Activated naive CD8-positive, alpha-beta T cell treated with anti-CD3 and anti-CD28 coated beads, Interleukin-2, amount 10 ng/mL, durations not matched to agents 7 days and 5 days (primary cell): ENCODE measurements at regions not wholly inside any gene's neighbourhood (a gene's known extent, or its start where the extent isn't known, plus 50 kb on each side); places are given as distances from the start of the nearest gene placed in this dataset.
"Not testable (repeated sequence)": the region's sequence is repeated elsewhere in the genome, so short reads cannot be mapped to it uniquely, and the experiment has no call there.

Source experiments
- ATAC-seq: fragments of 150-1000 bp; cut with Tn5 transposase; one replicate; pipeline ENCODE4 v1.10.0; 2021; ENCODE audit warnings: low read depth, moderate library complexity
- POLR2A ChIA-PET: fragments of 350-600 bp; sonication (Branson Sonifier 250); formaldehyde crosslinking; loops from one replicate; lab custom pipeline; 2021; ENCODE audit warnings: antibody characterized with exemption; lab: Charles Lee
- DNase-seq: peaks from one replicate; pipeline ENCODE4 v3.0.0; 2021
- H3K27ac Mint-ChIP-seq: one replicate; pipeline ENCODE4 v1.8.0; 2022; ENCODE audit warnings: mild to moderate bottlenecking, mixed read lengths
- H3K27me3 Mint-ChIP-seq: one replicate; pipeline ENCODE4 v1.8.0; 2022; ENCODE audit warnings: mild to moderate bottlenecking, moderate library complexity, mixed read lengths
- H3K36me3 Mint-ChIP-seq: one replicate; pipeline ENCODE4 v1.8.0; 2021; ENCODE audit warnings: mild to moderate bottlenecking, mixed read lengths
- H3K4me1 Mint-ChIP-seq: one replicate; pipeline ENCODE4 v1.8.0; 2021; ENCODE audit warnings: mixed read lengths
- H3K4me3 Mint-ChIP-seq: one replicate; pipeline ENCODE4 v1.8.0; 2022; ENCODE audit warnings: mild to moderate bottlenecking, moderate library complexity, mixed read lengths
- H3K9me3 Mint-ChIP-seq: one replicate; pipeline ENCODE4 v1.8.0; 2021; ENCODE audit warnings: mixed read lengths

- POLR2A ChIA-PET: no interaction called here
Observed at GRCh38 chr1:118828038-118828437, 160.1 kb downstream of the TBX15 start.

GRCh38 chr1:118827636-118828035, 160.5 kb downstream of the TBX15 start:
- DNase-seq (no peak), ATAC-seq (no peak)
- Mint-ChIP-seq H3K27me3 (no peaks in the 10 kb centered on the region), H3K9me3 (peaks cover 9% of the 10 kb centered on the region), H3K36me3 (no peaks in the 10 kb centered on the region), H3K4me3 (no peak overlapping the region), H3K27ac (no peak overlapping the region), H3K4me1 (no peaks in the 10 kb centered on the region)
- POLR2A ChIA-PET: no interaction called here

More at GRCh38 chr1:118828038-118828437, 160.1 kb downstream of the TBX15 start:
- H3K27ac Mint-ChIP-seq: no peak overlapping the region
- H3K9me3 Mint-ChIP-seq: peaks cover 9% of the 10 kb centered on the region
- no peaks in the 10 kb centered on the region for H3K27me3 Mint-ChIP-seq
- H3K4me3 Mint-ChIP-seq: no peak overlapping the region
- no peaks in the 10 kb centered on the region for H3K4me1 Mint-ChIP-seq
- ATAC-seq (no peak), DNase-seq (no peak)
- H3K36me3 Mint-ChIP-seq: no peaks in the 10 kb centered on the region

- Mint-ChIP-seq H3K4me3 (no peak overlapping the region), H3K27ac (no peak overlapping the region), H3K36me3 (no peaks in the 10 kb centered on the region), H3K27me3 (no peaks in the 10 kb centered on the region), H3K9me3 (peaks cover 7% of the 10 kb centered on the region), H3K4me1 (no peaks in the 10 kb centered on the region)
- DNase-seq (no peak), ATAC-seq (no peak)
- POLR2A ChIA-PET: no interaction called here
Observed at GRCh38 chr1:118827207-118827606, 160.9 kb downstream of the TBX15 start.

GRCh38 chr1:118826669-118827068, 161.5 kb downstream of the TBX15 start:
- no peak overlapping the region for H3K4me3 Mint-ChIP-seq
- no peak for DNase-seq
- no peak for ATAC-seq
- no peaks in the 10 kb centered on the region for H3K27me3 Mint-ChIP-seq
- POLR2A ChIA-PET: no interaction called here
- no peaks in the 10 kb centered on the region for H3K4me1 Mint-ChIP-seq
- no peaks in the 10 kb centered on the region for H3K36me3 Mint-ChIP-seq
- peaks cover 7% of the 10 kb centered on the region for H3K9me3 Mint-ChIP-seq
- no peak overlapping the region for H3K27ac Mint-ChIP-seq

- ATAC-seq: no peak
- Mint-ChIP-seq H3K27me3 (no peaks in the 10 kb centered on the region), H3K4me1 (no peaks in the 10 kb centered on the region), H3K27ac (no peak overlapping the region), H3K36me3 (no peaks in the 10 kb centered on the region), H3K9me3 (peaks cover 5% of the 10 kb centered on the region), H3K4me3 (no peak overlapping the region)
- DNase-seq: no peak
- POLR2A ChIA-PET: no interaction called here
Observed at GRCh38 chr1:118825619-118826018, 162.5 kb downstream of the TBX15 start.

GRCh38 chr1:118821801-118822200, 166.3 kb downstream of the TBX15 start:
- H3K4me3 Mint-ChIP-seq: no peak overlapping the region
- H3K9me3 Mint-ChIP-seq: peaks cover 1% of the 10 kb centered on the region
- ATAC-seq (no peak), DNase-seq (no peak)
- no peaks in the 10 kb centered on the region for H3K27me3 Mint-ChIP-seq
- no peaks in the 10 kb centered on the region for H3K4me1 Mint-ChIP-seq
- H3K36me3 Mint-ChIP-seq: no peaks in the 10 kb centered on the region
- POLR2A ChIA-PET: no interaction called here
- no peak overlapping the region for H3K27ac Mint-ChIP-seq

- no peak overlapping the region for H3K27ac Mint-ChIP-seq
Observed at GRCh38 chr1:118820864-118821263, 167.3 kb downstream of the TBX15 start.

GRCh38 chr1:118815909-118816308, 172.2 kb downstream of the TBX15 start:
- no peaks in the 10 kb centered on the region for H3K4me1 Mint-ChIP-seq
- POLR2A ChIA-PET: no interaction called here
- H3K27ac Mint-ChIP-seq: no peak overlapping the region
- no peaks in the 10 kb centered on the region for H3K27me3 Mint-ChIP-seq
- DNase-seq (no peak), ATAC-seq (no peak)
- H3K4me3 Mint-ChIP-seq: no peak overlapping the region
- H3K36me3 Mint-ChIP-seq: no peaks in the 10 kb centered on the region
- H3K9me3 Mint-ChIP-seq: peaks cover 9% of the 10 kb centered on the region

More at GRCh38 chr1:118820864-118821263, 167.3 kb downstream of the TBX15 start:
- Mint-ChIP-seq H3K4me3 (no peak overlapping the region), H3K9me3 (peaks cover 1% of the 10 kb centered on the region), H3K27me3 (no peaks in the 10 kb centered on the region), H3K36me3 (no peaks in the 10 kb centered on the region), H3K4me1 (no peaks in the 10 kb centered on the region)
- ATAC-seq (no peak), DNase-seq (no peak)
- POLR2A ChIA-PET: no interaction called here

- Mint-ChIP-seq H3K9me3 (peaks cover 14% of the 10 kb centered on the region), H3K27me3 (no peaks in the 10 kb centered on the region), H3K27ac (no peak overlapping the region), H3K4me1 (no peaks in the 10 kb centered on the region), H3K36me3 (no peaks in the 10 kb centered on the region), H3K4me3 (no peak overlapping the region)
- ATAC-seq: no peak
- POLR2A ChIA-PET: no interaction called here
- DNase-seq: no peak
Observed at GRCh38 chr1:118812555-118812954, 175.6 kb downstream of the TBX15 start.

GRCh38 chr1:118811156-118811555, 177.0 kb downstream of the TBX15 start:
- no peak for DNase-seq
- POLR2A ChIA-PET: no interaction called here
- Mint-ChIP-seq H3K4me3 (no peak overlapping the region), H3K27me3 (no peaks in the 10 kb centered on the region), H3K27ac (no peak overlapping the region), H3K4me1 (no peaks in the 10 kb centered on the region), H3K9me3 (peaks cover 14% of the 10 kb centered on the region), H3K36me3 (no peaks in the 10 kb centered on the region)
- ATAC-seq: no peak

- H3K4me3 Mint-ChIP-seq: no peak overlapping the region
- H3K27ac Mint-ChIP-seq: no peak overlapping the region
- H3K36me3 Mint-ChIP-seq: no peaks in the 10 kb centered on the region
- H3K4me1 Mint-ChIP-seq: no peaks in the 10 kb centered on the region
- POLR2A ChIA-PET: no interaction called here
- H3K27me3 Mint-ChIP-seq: no peaks in the 10 kb centered on the region
- no peak for DNase-seq
- peaks cover 11% of the 10 kb centered on the region for H3K9me3 Mint-ChIP-seq
- no peak for ATAC-seq
Observed at GRCh38 chr1:118809586-118809985, 178.6 kb downstream of the TBX15 start.

- H3K9me3 Mint-ChIP-seq, H3K4me3 Mint-ChIP-seq, POLR2A ChIA-PET, H3K27ac Mint-ChIP-seq, DNase-seq, H3K4me1 Mint-ChIP-seq, H3K27me3 Mint-ChIP-seq, ATAC-seq, H3K36me3 Mint-ChIP-seq: not testable (repeated sequence)
Observed at GRCh38 chr1:118803128-118803527, 185.0 kb downstream of the TBX15 start.

- POLR2A ChIA-PET: no interaction called here
- H3K4me3 Mint-ChIP-seq: no peak overlapping the region
- no peaks in the 10 kb centered on the region for H3K4me1 Mint-ChIP-seq
- no peaks in the 10 kb centered on the region for H3K36me3 Mint-ChIP-seq
- DNase-seq (no peak), ATAC-seq (no peak)
- H3K9me3 Mint-ChIP-seq: peaks cover 5% of the 10 kb centered on the region
- H3K27ac Mint-ChIP-seq: no peak overlapping the region
- H3K27me3 Mint-ChIP-seq: no peaks in the 10 kb centered on the region
Observed at GRCh38 chr1:118791094-118791691, 196.9 kb downstream of the TBX15 start.

- Mint-ChIP-seq H3K9me3 (peaks cover 7% of the 10 kb centered on the region), H3K27me3 (no peaks in the 10 kb centered on the region), H3K36me3 (no peaks in the 10 kb centered on the region), H3K4me3 (no peak overlapping the region), H3K4me1 (no peaks in the 10 kb centered on the region), H3K27ac (no peak overlapping the region)
- ATAC-seq (no peak), DNase-seq (no peak)
- POLR2A ChIA-PET: no interaction called here
Observed at GRCh38 chr1:118788463-118788862, 199.7 kb downstream of the TBX15 start.
